Non-pigmented ciliary epithelial cell (primary cell): ENCODE measurements at regions not wholly inside any gene's neighbourhood (a gene's known extent, or its start where the extent isn't known, plus 50 kb on each side); places are given as distances from the start of the nearest gene placed in this dataset.

Source experiments
- DNase-seq: peaks from one replicate; pipeline ENCODE4 v3.0.0-alpha.2; 2010; ENCODE audit warnings: low read depth

DNA sequence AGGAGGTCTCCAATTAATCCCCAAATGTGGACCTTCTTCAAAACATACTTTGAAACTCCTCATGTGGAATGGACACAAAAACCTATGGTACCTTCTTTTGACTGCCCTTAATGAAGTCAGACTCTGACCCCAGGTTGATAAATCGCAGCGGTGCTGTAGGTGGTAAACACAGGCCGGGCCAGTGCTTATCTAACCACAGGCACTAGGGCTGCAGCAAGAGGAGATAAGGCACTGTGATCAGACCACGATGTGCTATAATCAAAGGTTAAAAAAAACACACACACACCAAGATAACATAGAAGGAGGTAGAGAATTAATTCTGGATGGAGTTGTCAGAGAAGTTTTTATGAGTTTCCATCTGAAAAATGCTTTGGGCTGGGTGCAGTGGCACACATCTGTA, 52.3 kb upstream of the SIPA1L2 start:
- DNase-seq: no peak

DNA sequence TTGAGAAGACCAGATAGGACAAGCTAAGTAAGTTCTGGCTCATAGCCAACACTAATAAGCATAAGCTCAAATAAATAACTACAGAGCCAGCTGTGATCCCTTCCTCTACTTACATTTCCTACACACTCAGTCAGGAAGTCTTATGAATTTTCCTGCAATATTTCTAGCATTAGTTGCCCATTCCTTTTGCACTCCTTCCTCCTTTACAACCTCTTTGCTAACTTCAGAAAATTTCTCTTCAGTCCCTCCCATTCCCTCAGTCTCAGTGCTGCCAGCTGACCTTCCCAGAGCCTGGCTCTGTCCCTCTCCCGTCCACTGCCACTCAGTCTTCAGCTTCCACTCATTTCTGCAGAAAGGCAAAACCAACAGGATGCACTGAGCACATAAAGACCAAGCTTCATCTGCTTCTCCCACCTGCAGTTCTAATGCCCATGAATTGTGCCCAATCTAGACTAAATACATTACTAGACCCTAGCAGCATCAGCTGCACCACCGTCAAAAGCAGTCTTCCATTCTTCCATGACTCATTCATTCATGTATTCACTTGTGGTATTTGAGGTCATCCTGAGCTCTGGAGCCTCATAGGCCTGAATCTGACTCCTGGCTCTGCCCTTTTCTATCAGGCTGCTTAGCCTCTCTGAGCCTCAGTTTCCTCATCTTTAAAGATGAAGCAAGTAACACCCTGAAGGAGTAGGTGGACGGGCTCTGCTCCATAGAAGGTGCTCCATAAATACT, 54.6 kb upstream of the SIPA1L2 start:
- no peak for DNase-seq

DNA sequence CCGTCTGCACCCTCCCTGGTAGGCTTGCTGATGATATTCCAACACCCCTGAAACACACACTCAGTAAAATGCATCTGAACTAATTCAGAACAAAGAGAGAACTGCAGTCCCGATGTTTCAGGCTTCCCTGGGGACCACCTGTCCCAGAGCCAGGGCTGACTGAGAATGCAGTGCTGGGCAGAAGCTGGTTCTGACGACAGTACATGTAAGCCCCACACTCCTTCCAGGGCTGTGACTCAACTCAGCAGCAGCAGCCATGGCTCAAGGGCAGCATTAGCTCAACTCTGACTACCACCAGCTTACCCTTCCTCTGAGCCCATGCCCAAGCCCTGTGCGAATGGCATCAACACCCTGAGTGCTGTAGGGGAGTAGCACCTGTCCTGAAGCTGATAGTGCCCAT, 56.4 kb upstream of the SIPA1L2 start:
- no peak for DNase-seq

DNA sequence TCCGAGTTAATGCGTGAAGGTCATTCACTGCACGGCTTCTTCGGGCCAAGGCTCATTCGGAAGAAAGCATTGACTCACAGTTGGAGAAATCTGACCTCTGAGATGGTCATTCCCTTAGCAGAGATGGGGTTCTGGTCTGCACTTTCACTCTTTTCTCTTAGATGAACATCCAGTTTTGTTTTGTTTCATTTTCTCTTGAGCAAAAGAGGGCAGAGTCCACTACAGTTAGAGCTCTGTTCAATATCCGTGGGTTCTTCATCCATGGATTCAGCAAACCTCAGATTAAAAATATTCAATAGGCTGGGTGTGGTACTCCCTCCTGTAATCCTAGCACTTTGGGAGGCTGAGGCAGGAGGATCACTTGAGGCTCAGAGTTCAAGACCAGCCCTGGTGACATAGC, 57.4 kb upstream of the SIPA1L2 start:
- no peak for DNase-seq

DNA sequence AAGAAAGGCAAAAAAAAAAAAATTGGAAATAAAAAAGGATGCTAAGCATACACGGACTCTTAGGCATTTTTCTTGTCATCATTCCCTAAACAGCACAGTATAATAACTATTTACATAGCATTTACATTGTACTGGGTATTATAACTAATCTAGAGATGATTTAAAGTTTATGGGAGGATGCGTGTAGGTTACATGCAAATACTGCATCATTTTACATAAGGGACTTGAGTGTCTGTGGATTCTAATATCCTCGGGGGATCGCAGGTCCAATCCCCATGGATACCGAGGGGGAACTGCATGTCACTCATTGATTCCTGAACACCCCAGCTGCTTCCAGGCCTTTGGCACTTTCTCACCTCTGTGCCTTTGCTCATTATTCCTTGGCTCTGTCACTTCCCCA, 57.8 kb upstream of the SIPA1L2 start:
- no peak for DNase-seq

DNA sequence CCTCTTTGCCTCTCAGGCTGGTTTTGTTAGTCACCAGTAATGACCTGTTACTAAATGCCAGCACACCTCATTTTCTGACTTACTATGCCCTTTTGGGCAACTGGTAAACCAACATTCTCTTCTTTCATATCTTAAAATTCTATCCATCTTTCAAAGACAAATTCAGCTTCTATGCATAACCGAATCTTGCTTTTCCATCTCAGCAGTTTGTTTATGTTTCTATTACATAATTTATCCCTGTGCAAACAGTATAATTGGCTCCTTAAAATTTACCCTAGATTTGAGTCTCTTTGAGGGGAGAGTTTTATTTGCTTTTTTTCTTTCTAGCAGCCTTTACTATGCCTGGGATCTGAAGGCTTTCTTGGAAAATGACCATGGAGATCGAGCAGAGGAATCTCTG, 58.5 kb upstream of the SIPA1L2 start:
- no peak for DNase-seq

DNA sequence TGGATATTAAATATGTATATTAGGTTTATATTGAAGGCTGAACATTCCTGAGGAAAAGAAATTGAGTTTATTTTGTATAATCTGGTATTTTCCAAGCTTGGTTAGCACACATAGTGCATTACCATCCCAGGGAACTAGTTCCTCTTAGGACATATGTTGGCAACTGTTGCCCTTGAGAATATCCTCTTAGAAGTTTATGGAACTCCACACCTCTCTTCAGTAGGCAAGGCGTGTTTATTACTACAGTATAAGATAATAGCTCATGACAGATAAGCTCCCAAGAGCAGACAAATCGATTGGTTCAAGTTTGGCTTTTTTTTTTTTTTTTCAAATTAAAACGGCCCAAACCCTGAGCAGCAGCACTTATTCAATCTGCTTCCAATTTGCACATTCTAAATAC, 59.8 kb upstream of the SIPA1L2 start:
- DNase-seq: no peak

DNA sequence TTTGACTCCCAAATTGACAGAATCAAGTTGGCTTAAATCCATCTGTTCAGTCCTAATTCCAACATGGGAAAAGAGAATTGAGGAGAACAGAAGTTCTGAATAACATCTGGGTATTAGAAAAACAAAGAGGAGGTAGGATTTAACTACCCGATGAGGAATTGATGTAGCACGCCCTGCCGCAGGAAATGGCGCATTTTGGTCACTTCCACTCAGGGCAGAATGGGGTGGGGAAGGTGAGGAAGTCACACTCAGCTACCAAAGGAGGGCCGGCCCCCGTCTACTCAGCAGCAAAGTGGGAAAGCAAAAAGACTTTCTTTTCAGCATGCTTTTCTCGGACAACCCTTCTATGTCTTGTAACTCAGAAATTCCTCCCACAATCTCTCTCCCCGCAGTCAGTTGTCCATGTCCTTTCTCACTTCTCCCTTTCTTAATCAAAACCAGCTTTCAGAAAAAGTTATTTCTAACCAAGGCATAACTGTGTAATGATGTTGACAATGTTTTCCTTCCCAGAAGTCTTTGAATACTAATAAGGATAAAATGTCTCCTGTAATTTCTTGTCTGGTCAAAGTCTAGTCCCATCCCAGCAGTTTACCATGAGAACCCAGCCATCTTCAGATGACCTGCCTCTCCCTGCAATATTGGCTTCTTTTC, 60.5 kb upstream of the SIPA1L2 start:
- no peak for DNase-seq

DNA sequence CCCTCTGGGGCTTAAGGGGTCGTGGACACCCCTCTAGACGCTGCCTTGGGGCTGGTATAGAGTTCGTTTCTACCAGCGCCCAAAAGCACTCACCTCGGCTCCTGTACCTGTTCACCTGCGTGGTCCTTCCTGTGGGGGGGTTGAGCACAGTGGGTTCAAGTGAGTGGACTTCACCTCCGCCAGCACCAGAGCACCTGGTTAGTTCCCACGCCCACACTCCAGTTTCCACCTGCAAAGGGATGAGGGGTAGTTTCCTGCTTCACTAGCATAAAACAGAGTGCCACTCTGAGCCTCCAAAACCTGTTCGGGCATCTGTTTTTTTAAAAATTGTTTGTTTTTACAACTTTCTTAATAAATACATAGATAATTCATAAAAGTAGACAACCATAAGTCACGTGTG, 64.5 kb upstream of the SIPA1L2 start:
- no peak for DNase-seq

DNA sequence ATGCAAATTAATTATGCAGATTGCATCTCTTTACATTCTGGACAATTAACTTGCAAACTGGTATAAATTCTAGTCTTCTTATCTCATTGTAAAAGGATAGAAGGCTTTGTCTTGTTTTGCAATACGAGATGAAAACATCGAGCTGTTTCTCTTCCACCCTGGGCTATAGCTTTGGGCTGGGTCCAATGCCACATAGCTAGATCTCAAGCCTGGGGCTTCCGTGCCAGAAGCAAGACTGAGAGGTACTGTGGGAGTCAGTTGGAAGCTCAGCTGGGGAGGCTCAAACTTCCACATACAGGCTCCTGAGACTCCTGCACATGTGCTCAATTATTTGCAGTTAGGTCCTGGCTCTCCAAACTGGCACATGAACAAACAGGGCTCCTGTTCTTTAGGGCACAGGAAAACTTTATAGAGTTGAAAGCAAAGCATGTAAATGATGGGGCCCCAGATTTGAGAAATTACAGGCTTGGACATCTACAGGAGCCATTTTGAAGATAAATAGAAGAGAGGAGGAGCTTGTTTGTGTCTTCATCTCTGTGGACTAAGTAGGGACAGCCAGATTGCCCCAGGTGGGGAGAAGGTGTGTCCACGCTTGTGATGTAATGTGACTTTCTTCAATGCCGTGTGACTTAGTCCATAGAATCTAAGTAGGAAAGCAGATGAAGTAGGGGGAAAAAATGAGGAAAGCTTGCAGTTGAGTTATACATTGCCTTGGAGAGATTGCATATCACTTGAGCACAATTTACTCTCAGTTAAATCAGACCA, 65.9 kb upstream of the SIPA1L2 start:
- no peak for DNase-seq

DNA sequence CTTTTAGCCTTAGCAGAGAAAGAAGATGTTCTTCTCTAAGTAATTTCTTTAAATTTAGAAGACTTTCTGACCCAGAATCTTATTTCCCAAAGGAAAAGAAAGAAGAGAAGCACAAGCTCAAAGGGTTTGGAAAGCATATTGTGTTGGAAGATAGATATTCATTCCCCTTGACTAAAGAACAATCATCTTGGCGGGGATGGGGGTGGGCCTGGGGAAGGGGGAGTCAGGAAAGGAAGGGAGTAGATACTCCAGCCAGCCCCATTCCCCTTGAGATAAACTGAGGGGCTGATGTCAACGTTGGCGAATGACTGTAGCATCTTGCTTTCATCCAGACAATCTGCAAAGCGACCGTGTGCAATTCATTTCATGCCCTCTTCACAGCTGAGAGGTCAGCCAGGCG, 66.5 kb upstream of the SIPA1L2 start:
- DNase-seq: no peak

DNA sequence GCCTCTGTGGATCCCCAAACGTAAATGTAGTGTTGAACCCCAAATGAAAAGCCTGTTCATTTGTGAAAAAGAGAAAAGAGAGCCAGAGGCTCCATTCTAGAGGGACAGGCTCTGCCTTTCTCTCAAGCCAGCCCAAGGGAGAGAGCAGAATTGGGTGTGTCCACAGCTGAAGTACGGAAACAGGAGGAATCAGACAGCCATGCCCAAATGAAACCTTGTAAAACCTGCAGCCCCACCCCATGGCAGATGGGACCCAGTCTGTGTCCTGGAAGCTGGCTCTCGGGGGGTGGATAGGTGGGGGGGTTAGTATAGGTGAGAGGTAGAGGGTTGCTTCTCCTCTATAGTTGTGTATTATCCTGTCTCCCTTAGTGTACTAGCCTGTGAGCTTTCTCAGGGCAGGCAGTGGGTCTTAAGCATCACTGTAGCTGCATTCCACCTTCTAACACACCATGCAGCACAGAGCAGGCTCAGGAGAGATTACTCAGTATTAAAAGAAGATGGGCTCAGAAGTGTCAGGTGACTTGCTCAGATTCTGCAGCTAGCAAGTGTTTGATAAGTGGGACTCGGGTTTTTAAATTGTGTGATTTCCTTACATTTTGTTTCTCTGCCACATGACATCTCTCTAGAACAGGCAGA, 67.4 kb upstream of the SIPA1L2 start:
- no peak for DNase-seq

DNA sequence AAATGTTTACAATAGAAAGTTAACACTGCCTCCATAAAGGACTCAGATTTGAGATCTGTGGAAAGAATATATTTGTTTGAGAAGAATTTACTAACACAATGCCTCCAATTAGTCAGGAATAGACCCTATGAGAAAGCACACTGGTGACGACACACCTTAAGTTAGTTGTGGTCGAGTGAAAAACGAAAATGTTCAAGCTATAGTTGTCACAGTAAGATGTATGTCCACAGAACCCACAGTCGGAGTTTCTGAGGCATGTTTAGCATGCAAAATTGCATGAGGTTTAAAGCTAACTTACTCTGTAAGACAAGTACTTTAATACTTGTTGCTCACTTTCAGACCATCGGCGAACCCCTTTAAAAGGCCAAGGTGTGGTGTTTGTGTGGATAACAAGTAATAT, 69.9 kb upstream of the SIPA1L2 start:
- DNase-seq: no peak

DNA sequence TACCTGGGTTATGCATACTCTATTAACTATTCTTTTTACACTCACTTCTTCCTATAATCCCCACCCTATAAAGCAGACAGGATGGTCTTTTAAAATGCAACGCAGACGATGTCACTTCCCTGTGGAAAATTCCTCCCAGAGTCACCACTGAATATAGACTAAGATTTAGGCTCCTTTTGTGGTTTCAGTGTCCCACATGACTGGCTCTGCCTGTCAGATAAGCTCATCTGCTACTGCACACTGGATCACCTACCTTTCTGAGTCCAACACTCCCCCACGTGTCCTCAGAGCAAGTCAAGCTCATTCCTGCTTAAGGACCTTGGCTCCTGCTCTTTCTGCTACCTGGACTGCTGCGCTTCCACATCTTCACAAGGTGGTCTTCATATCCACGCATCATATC, 73.0 kb upstream of the SIPA1L2 start:
- no peak for DNase-seq

DNA sequence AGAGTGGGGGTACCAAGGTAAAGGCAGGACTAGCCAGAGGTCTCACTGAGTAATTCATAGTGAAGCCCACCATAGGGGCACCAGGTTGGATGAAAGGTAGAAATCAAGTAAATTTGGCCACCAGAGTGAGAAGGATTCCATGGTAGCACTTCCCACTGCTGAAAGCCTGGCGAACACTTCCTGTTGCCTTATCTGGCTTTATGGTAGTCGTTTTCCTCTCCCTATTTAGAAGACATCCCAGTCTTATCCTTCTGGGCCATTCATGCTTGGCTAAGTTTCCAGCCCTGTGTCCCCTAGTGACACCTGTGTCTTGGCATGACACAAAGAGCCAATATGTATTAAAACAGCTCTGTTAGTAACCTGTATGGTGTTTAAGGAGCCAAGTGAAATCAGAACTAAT, 74.3 kb upstream of the SIPA1L2 start:
- DNase-seq: no peak

DNA sequence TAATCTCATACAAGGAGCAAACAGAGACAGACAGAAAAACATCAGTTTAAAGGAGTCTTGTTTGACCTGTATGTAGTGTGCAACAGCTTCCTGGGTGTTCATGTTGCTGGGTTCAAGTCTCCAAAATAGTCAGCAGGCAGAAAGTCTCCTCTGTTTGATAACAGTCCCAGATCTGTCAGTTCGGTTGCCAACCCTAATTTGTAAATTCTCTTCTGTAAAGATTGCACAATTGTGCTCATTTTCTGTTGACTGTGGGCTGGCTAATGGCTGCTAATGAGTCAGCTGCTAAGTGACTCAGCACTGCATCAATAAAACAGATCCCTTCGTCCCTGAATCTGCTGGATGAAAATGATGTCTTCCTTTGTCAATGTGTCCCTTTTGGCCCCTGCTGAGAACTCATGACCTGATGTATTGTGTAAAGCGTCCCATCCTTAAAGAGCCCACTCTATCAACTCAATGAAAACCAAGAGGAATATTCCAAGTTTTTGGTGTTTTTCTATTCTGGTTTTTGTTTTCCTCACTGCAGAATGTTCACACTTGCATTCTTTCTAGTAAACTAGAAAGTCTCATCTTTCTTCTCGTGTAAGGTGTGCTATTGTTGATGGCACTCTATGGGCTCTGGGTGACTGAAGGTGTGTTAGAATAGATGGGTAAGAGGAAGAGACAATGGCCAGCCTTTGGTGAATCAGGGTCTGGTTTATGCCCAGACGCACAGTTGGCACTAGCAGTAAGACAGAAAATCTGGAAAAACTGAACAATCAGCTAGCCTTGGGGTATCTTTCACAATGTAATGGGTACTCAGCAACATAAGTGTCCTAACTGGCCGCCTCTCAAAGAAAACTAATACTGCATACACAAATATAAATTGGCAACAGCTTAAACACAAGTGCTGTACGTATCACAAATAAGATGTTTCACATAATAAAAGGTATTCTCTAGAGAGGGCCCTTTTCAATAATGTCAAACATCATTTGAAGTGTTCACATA, 75.1 kb upstream of the SIPA1L2 start:
- DNase-seq: peak; percentile 28

DNA sequence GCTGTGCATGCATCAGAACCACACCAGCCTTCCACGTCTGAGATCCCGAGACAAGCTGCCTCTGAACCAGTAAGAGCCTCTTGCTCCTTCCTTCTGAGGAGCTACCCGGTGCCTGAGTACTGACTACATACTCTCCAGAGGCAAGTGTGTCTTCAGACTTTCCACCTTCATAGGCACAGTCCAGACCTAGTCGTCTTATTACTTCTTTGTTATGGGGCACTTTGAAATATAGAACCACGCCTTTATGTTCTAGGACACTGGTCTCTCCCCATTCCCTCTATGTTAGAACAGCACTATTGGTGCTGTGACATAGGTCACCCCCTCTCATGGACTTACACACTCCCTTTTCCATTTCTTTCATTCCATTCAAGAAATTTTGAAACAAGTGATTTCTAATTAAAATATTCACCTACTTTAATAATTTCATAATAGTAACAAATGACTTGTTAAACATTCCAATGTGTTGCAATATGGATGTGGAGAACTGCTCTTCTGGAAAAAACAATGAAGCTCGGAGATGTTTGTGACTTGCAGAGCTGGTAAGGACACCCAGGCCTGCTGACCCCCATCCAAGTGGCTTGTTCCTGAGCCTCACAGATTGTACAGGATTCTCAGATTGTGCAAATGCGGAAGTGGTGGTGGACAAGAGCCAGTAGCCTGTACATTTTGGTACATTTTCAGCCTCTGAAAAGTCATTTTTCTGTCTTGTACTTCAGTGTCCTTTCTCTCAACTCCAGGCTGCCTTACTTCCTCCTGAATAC, 76.1 kb upstream of the SIPA1L2 start:
- no peak for DNase-seq

DNA sequence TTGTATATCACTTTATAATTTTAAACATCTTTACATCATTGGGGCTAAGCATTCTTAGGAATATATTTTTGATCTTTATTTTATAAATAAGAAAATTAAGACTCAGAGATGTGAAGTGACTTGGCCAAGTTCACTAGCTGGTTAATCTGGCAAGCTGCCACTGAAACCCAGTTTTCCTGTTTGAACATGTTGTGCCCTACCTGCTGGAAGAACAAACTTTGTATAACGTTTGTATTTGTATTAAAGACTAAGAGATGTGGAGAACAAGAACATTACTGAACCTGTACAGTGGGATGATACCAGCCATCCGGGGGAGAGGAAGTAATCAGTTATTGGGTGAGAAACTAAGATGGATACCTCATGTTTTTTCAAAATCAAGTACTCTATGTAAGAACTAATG, 77.2 kb upstream of the SIPA1L2 start:
- no peak for DNase-seq

DNA sequence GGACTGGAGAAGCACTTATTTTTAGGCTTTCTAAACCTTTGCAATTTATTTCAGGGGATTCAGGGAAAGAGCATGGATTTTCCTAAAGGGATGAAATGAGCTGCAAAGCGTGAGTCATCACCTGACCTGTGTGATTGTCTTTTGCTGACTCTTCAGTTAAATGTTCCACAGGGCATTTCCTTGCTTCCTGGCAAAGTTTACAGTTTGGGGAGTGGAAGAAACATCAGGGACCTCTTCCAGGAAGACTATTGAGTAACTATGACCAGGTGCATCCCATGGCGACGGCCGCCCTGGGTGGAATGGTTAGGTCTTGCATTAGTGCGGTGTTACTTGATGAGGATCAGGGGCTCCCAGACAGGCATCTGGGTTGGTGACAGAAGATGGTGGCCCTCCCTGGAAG, 79.5 kb upstream of the SIPA1L2 start:
- no peak for DNase-seq

DNA sequence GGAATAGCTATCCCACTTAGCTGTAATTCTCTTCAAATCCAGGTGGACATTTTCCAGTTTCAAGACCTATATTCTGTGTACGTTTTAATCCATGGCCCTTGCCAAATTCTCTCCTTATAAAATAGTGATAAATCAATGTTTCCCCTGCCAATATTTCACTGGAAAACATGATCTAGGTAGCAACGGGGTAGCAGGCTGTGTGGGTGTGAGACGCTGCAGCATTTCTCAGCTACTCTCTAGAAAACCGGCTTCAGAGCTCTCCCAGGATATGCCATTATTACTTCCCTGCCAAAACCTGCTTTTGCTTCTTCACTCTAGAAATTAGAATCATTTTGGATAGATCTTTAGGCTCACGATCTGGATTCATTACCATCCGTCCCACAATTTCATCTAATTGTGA, 82.1 kb upstream of the SIPA1L2 start:
- DNase-seq: no peak

DNA sequence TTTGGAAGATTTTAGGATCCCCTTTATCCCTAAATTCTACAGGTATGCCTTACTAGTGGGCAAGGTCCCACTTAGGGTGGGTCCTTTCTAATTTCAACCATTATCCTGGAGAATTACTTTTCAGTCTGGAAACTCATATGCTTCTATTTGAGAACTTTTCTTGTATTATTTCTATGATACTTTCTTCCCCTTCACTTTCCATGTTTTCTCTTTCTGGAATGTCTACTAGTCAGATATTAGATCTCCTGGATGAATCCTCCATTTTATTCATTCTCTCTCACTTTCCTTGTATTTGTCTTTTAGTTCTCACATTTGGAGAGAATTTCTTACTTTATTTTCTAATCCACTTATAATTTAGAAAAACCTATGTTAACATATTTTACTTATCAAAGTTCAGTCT, 83.9 kb upstream of the SIPA1L2 start:
- DNase-seq: no peak
